GM12878 (cell line): ENCODE measurements at regions not wholly inside any gene's neighbourhood (a gene's known extent, or its start where the extent isn't known, plus 50 kb on each side); places are given as distances from the start of the nearest gene placed in this dataset.

Source experiments
- ATAC-seq: fragments of 200-7000 bp; cut with Tn5 transposase; 3 replicates; pipeline ENCODE4 v1.9.1; 2020; ENCODE audit warnings: mild to moderate bottlenecking, moderate library complexity
- BruUV-seq: library from RNA; stranded (reverse); fragments of 400-500 nt; replicated peaks from 2 replicates; lab custom pipeline; 2021; lab: Mats Ljungman, UMichigan
- CTCF ChIA-PET: fragments of 300-600 bp; sonication (Branson Sonifier 250); formaldehyde crosslinking; extraction: SDS; loops from one replicate; lab custom pipeline; 2021; ENCODE audit warnings: inconsistent platforms; lab: Yijun Ruan, JAX
- POLR2A ChIA-PET: fragments of 350-600 bp; formaldehyde crosslinking; extraction: SDS; loops from one replicate; lab custom pipeline; 2021; ENCODE audit warnings: inconsistent platforms; lab: Charles Lee
- RAD21 ChIA-PET: fragments of 300-600 bp; sonication (Branson Sonifier 250); formaldehyde crosslinking; loops from one replicate; lab custom pipeline; 2023; ENCODE audit warnings: antibody characterized with exemption; ENCODE audit not compliant: unreplicated experiment; lab: Charles Lee
- SMC1A ChIA-PET: fragments of 300-600 bp; sonication (Branson Sonifier 250); formaldehyde crosslinking; loops from one replicate; lab custom pipeline; 2023; ENCODE audit not compliant: unreplicated experiment, uncharacterized antibody; lab: Charles Lee
- DNase-seq: peaks from one replicate; pipeline ENCODE4 v3.0.0-alpha.2; 2011; ENCODE audit warnings: low read depth, low spot score
- FAIRE-seq: peaks from 3 replicates; lab custom pipeline; 2011; peaks lifted over from hg19 to GRCh38; lab: Jason Lieb, UNC
- H2AFZ ChIP-seq: 2 replicates; pipeline ENCODE4 v1.6.0; 2011; ENCODE audit warnings: low read depth, low read length, control low read depth; ENCODE audit not compliant: control insufficient read depth
- H3K27ac ChIP-seq: 2 replicates; pipeline ENCODE4 v1.5.1; 2011; ENCODE audit warnings: control low read depth; ENCODE audit not compliant: control insufficient read depth, insufficient read depth
- H3K27me3 ChIP-seq, 2 experiments: replicated peaks in 1 of 2; 2 replicates each; pipeline versions ENCODE4 v1.6.0 to v1.6.1; 2011; ENCODE audit warnings: low read length in 1 of 2; ENCODE audit not compliant: control insufficient read depth in 2 of 2, insufficient read depth in 2 of 2
- H3K36me3 ChIP-seq, 2 experiments: 2 replicates each; pipeline ENCODE4 v1.5.1; 2011; ENCODE audit warnings: low read length in 1 of 2; ENCODE audit not compliant: control insufficient read depth in 2 of 2, insufficient read depth in 2 of 2
- H3K4me1 ChIP-seq: 2 replicates; pipeline ENCODE4 v1.6.1; 2011; ENCODE audit warnings: mild to moderate bottlenecking, low read length, moderate library complexity, mixed read lengths; ENCODE audit not compliant: control insufficient read depth, insufficient read depth
- H3K4me2 ChIP-seq: 2 replicates; pipeline ENCODE4 v1.6.0; 2011; ENCODE audit warnings: control low read depth; ENCODE audit not compliant: control insufficient read depth, insufficient read depth
- H3K4me3 ChIP-seq: fragments of 200-600 bp; sonication (generic); 2 replicates; pipeline ENCODE4 v1.5.1; 2016
- H3K79me2 ChIP-seq: 2 replicates; pipeline ENCODE4 v1.6.0; 2011; ENCODE audit warnings: low read length; ENCODE audit not compliant: control insufficient read depth, insufficient read depth
- H3K9ac ChIP-seq: 2 replicates; pipeline ENCODE4 v1.8.0; 2011; ENCODE audit warnings: low read length, control low read depth, mixed read lengths; ENCODE audit not compliant: control insufficient read depth, insufficient read depth
- H3K9me3 ChIP-seq: replicated peaks from 3 replicates; pipeline ENCODE4 v1.5.1; 2011; ENCODE audit warnings: mild to moderate bottlenecking, low read length; ENCODE audit not compliant: control insufficient read depth, insufficient read depth
- H4K20me1 ChIP-seq: 2 replicates; pipeline ENCODE4 v1.6.0; 2011; ENCODE audit not compliant: control insufficient read depth, insufficient read depth
- CBX3 ChIP-seq: fragments of 200-600 bp; sonication (generic); IDR thresholded peaks from 2 replicates; pipeline ENCODE4 v1.6.1; 2016; ENCODE audit warnings: low read depth, borderline replicate concordance
- CTCF ChIP-seq, 3 experiments: IDR thresholded peaks in 2 of 3; conservative IDR thresholded peaks in 1 of 3; 2 replicates each; pipeline ENCODE4 v1.5.1; 2011; ENCODE audit warnings: low read depth in 3 of 3, low read length in 3 of 3, mild to moderate bottlenecking in 3 of 3, control low read depth in 2 of 3, moderate library complexity in 2 of 3, inconsistent platforms in 1 of 3, mixed read lengths in 1 of 3; ENCODE audit not compliant: control insufficient read depth in 2 of 3, insufficient read depth in 1 of 3; ENCODE audit errors: extremely low read depth in 1 of 3
- EGR1 ChIP-seq, 2 experiments: IDR thresholded peaks; 1 replicate in 1 of 2; 2 replicates in 1 of 2; pipeline ENCODE4 v1.6.1; 2011 to 2012; ENCODE audit warnings: low read depth in 2 of 2, low read length in 2 of 2, borderline replicate concordance in 1 of 2, mild to moderate bottlenecking in 1 of 2, moderate library complexity in 1 of 2
- FOXK2 ChIP-seq: fragments of 450-650 bp; IDR thresholded peaks from 2 replicates; pipeline ENCODE4 v1.6.1; 2017; ENCODE audit warnings: mild to moderate bottlenecking, moderate library complexity
- HDGF ChIP-seq: fragments of 450-650 bp; IDR thresholded peaks from 2 replicates; pipeline ENCODE4 v1.6.1; 2016; ENCODE audit warnings: antibody characterized with exemption
- POU2F2 ChIP-seq: IDR thresholded peaks from 3 replicates; pipeline ENCODE4 v1.6.1; 2011; ENCODE audit warnings: low read depth, mild to moderate bottlenecking, low read length, borderline replicate concordance
- REST ChIP-seq: IDR thresholded peaks from 2 replicates; pipeline ENCODE4 v1.6.1; 2012; ENCODE audit warnings: mild to moderate bottlenecking, low read depth, low read length
- SREBF1 ChIP-seq: IDR thresholded peaks from 2 replicates; pipeline ENCODE4 v1.6.1; 2012; ENCODE audit warnings: mild to moderate bottlenecking, low read length
- WGBS: methylation state at CpG from one replicate; pipeline ENCODE4 v1.1.6; 2016; ENCODE audit warnings: low lambda C conversion rate; ENCODE audit not compliant: insufficient replicate concordance, insufficient coverage; ENCODE audit errors: missing lambda C conversion rate; 5-methylcytosine and 5-hydroxymethylcytosine counted together
- in situ Hi-C: fragments of 300-500 bp; cut with MboI; formaldehyde crosslinking; loops from 9 replicates; pipeline ENCODE4 v1.14.3; 2018; ENCODE audit warnings: mixed read lengths
- intact Hi-C: fragments of 100-400 bp; cut with micrococcal nuclease; formaldehyde crosslinking; loops from one replicate; pipeline ENCODE4 v1.14.2; 2022; ENCODE audit not compliant: unreplicated experiment

GRCh38 chr7:81370822-81371221 is 399.0 kb downstream of the HGF start (continued):
- TF ChIP-seq CBX3: no peak

GRCh38 chr7:81367326-81367931 is 402.4 kb downstream of the HGF start:
- WGBS: 46% methylated on average over 3 of the region's 3 CpGs
- no peak for FAIRE-seq
- POLR2A ChIA-PET: interaction anchor here (0.6 kb wide), 1 partner anchor 1357 kb away, joined by 3 read pairs; no protein-coding TSS in a partner anchor

More at GRCh38 chr7:81367326-81367931, 402.4 kb downstream of the HGF start:
- in situ Hi-C loops: no loop called here
- Histone ChIP-seq H3K27me3 (no peaks in the 10 kb centered on the region), H2AFZ (no peak overlapping the region), H3K9me3 (no peaks in the 10 kb centered on the region), H3K9ac (no peak overlapping the region), H3K36me3 (no peaks in the 10 kb centered on the region), H3K4me3 (no peak overlapping the region), H3K4me2 (no peak overlapping the region), H4K20me1 (no peaks in the 10 kb centered on the region), H3K4me1 (no peaks in the 10 kb centered on the region), H3K79me2 (no peaks in the 10 kb centered on the region), H3K27ac (no peak overlapping the region)
- no peak for TF ChIP-seq REST
- no peak for TF ChIP-seq POU2F2
- no peak for TF ChIP-seq CTCF (IDR thresholded peaks at IDR 0.05 in 2 of 3, conservative IDR thresholded peaks at IDR 0.05 in 1 of 3; ENCODE audit: control insufficient read depth in 2 of 3, extremely low read depth in 1 of 3, insufficient read depth in 1 of 3, low read depth in 3 of 3, low read length in 3 of 3)
- TF ChIP-seq SREBF1: no peak
- no peak for TF ChIP-seq HDGF
- no peak for TF ChIP-seq EGR1 (IDR thresholded peaks at IDR 0.05; ENCODE audit: borderline replicate concordance in 1 of 2, low read depth in 2 of 2, low read length in 2 of 2)
- no peak for TF ChIP-seq FOXK2
- intact Hi-C loops: no loop called here
- SMC1A ChIA-PET: no interaction called here
- no TSS peak for BruUV-seq
- DNase-seq: no peak
- RAD21 ChIA-PET: no interaction called here
- CTCF ChIA-PET: no interaction called here
- ATAC-seq: no peak
